Endothelial cell of umbilical vein (primary cell): ENCODE measurements at regions not wholly inside any gene's neighbourhood (a gene's known extent, or its start where the extent isn't known, plus 50 kb on each side); places are given as distances from the start of the nearest gene placed in this dataset.

Experiments used
- BruUV-seq: library from RNA; stranded (reverse); fragments of 400-500 nt; replicated peaks from 2 replicates; lab custom pipeline; 2021; lab: Mats Ljungman, UMichigan
- CTCF ChIA-PET: fragments of 300-600, 350-600 bp; sonication (Branson Sonifier 250); formaldehyde crosslinking; loops from one replicate; lab custom pipeline; 2021; ENCODE audit warnings: antibody characterized with exemption, inconsistent platforms; lab: Charles Lee
- POLR2A ChIA-PET: fragments of 300-600, 350-600 bp; sonication (Branson Sonifier 250); formaldehyde crosslinking; loops from one replicate; lab custom pipeline; 2021; ENCODE audit warnings: antibody characterized with exemption, inconsistent platforms; lab: Charles Lee
- DNase-seq: peaks from one replicate; pipeline ENCODE4 v3.0.0-alpha.2; 2011; ENCODE audit warnings: low read depth, low spot score
- FAIRE-seq: peaks from 2 replicates; lab custom pipeline; 2011; peaks lifted over from hg19 to GRCh38; lab: Jason Lieb, UNC
- H2AFZ ChIP-seq: 2 replicates; pipeline ENCODE4 v1.6.0; 2012; ENCODE audit warnings: low read depth, low read length, control low read depth, inconsistent platforms
- H3K27ac ChIP-seq: 2 replicates; pipeline ENCODE4 v1.5.1; 2011; ENCODE audit warnings: low read depth, mild to moderate bottlenecking, control low read depth, low read length, moderate library complexity; ENCODE audit not compliant: insufficient read depth
- H3K27me3 ChIP-seq, 2 experiments: 2 replicates each; pipeline versions ENCODE4 v1.6.0 to v1.6.1; 2011; ENCODE audit warnings: low read length in 2 of 2, mixed read lengths in 1 of 2; ENCODE audit not compliant: control insufficient read depth in 2 of 2, insufficient read depth in 2 of 2
- H3K36me3 ChIP-seq, 2 experiments: 2 replicates in 1 of 2; 3 replicates in 1 of 2; pipeline ENCODE4 v1.5.1; 2011; ENCODE audit warnings: low read length in 2 of 2, mild to moderate bottlenecking in 1 of 2, moderate library complexity in 1 of 2; ENCODE audit not compliant: control insufficient read depth in 2 of 2, insufficient read depth in 2 of 2; ENCODE audit errors: extremely low read depth in 1 of 2
- H3K4me1 ChIP-seq: 3 replicates; pipeline ENCODE4 v1.5.1; 2011; ENCODE audit warnings: mild to moderate bottlenecking, low read length; ENCODE audit not compliant: control insufficient read depth, insufficient read depth; ENCODE audit errors: extremely low read depth
- H3K4me2 ChIP-seq: 2 replicates; pipeline ENCODE4 v1.6.1; 2011; ENCODE audit warnings: low read length, control low read depth, mixed read lengths; ENCODE audit not compliant: insufficient read depth
- H3K4me3 ChIP-seq, 3 experiments: fragments of 200-600 bp in 1 of 3; sonication (generic), shearing (Covaris generic) in 1 of 3; replicated peaks in 1 of 3; 2 replicates each; pipeline ENCODE4 v1.5.1; 2011 to 2016; ENCODE audit warnings: control low read depth in 3 of 3, low read length in 3 of 3, mild to moderate bottlenecking in 2 of 3, inconsistent platforms in 1 of 3, low read depth in 1 of 3, moderate library complexity in 1 of 3; ENCODE audit not compliant: insufficient read depth in 1 of 3
- H3K79me2 ChIP-seq: 2 replicates; pipeline ENCODE4 v1.6.0; 2012; ENCODE audit warnings: low read length, inconsistent platforms; ENCODE audit not compliant: control insufficient read depth, insufficient read depth
- H3K9ac ChIP-seq: replicated peaks from 2 replicates; pipeline ENCODE3; 2011; ENCODE audit warnings: low read length, control low read depth; ENCODE audit not compliant: insufficient read depth; ENCODE audit errors: extremely low read depth
- H3K9me1 ChIP-seq: replicated peaks from 3 replicates; pipeline ENCODE4 v1.6.0; 2011; ENCODE audit warnings: mild to moderate bottlenecking, low read length; ENCODE audit not compliant: control insufficient read depth, insufficient read depth; ENCODE audit errors: extremely low read depth
- H3K9me3 ChIP-seq: replicated peaks from 2 replicates; pipeline ENCODE4 v1.5.1; 2012; ENCODE audit warnings: low read length, inconsistent platforms; ENCODE audit not compliant: control insufficient read depth, insufficient read depth
- H4K20me1 ChIP-seq: replicated peaks from 2 replicates; pipeline ENCODE3; 2011; ENCODE audit warnings: mild to moderate bottlenecking, low read length; ENCODE audit not compliant: control insufficient read depth, insufficient read depth; ENCODE audit errors: extremely low read depth
- EZH2 ChIP-seq: IDR thresholded peaks from 2 replicates; pipeline ENCODE4 v1.6.1; 2012; ENCODE audit warnings: borderline replicate concordance, low read depth, mild to moderate bottlenecking, moderate library complexity, low read length, inconsistent platforms; ENCODE audit not compliant: severe bottlenecking
- GATA2 ChIP-seq: IDR thresholded peaks from 2 replicates; pipeline ENCODE4 v1.7.0; 2011; ENCODE audit warnings: low read depth, mild to moderate bottlenecking, moderate library complexity, mixed read lengths, low read length; ENCODE audit not compliant: insufficient read length, insufficient read depth
- POLR2A ChIP-seq: IDR thresholded peaks from 2 replicates; pipeline ENCODE4 v1.6.1; 2012; ENCODE audit warnings: low read depth, mild to moderate bottlenecking, control low read depth, low read length
- POLR2AphosphoS5 ChIP-seq: IDR thresholded peaks from 2 replicates; pipeline ENCODE4 v1.6.1; 2012; ENCODE audit warnings: low read depth, mild to moderate bottlenecking, control low read depth, low read length, moderate library complexity; ENCODE audit not compliant: insufficient read depth
- dilution Hi-C: fragments of 300-500 bp; cut with MboI; formaldehyde crosslinking; loops from one replicate; pipeline ENCODE4 v1.15.0; 2019; ENCODE audit warnings: low sequenced_read_pairs; ENCODE audit not compliant: extremely low pct_ligation_motif_present
- intact Hi-C: fragments of 100-400 bp; cut with micrococcal nuclease; formaldehyde crosslinking; loops from one replicate; pipeline ENCODE4 v1.10.0; 2022
- TF ChIP-seq, protein P1 (sequence below), 2 donors: IDR thresholded peaks; 1 replicate in 1 of 2; 2 replicates in 1 of 2; pipeline ENCODE4 v1.5.1; 2011; ENCODE audit warnings: low read length in 2 of 2, mild to moderate bottlenecking in 2 of 2, moderate library complexity in 2 of 2, control low read depth in 1 of 2, inconsistent platforms in 1 of 2, low read depth in 1 of 2; ENCODE audit not compliant: insufficient read depth in 1 of 2; ENCODE audit errors: extremely low read depth in 1 of 2
- TF ChIP-seq, protein P2 (sequence below): IDR thresholded peaks from 2 replicates; pipeline ENCODE4 v1.6.1; 2011; ENCODE audit not compliant: insufficient read depth, insufficient read length

DNA sequence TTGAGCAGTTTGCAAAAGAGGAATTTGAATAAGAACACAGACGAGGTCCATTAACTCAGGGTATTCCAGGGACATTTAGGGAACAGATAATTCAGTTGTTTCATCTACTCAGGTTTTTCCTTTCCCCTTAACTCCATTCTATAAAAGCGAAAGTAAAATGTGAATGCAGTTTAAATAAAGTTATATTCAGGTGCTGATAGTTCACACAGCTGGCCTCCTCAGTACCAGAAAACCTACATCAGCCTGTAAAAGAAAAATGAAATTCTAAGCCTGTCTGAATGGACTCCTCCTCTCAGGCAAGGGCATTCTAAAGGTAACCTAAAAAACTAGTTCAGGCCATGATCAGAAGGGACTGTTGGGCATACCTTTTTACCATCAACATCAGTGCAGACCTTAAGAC, 873.8 kb downstream of the SUCLG1 start:
- TF ChIP-seq POLR2AphosphoS5: no peak
- no peak for TF ChIP-seq POLR2A
- TF ChIP-seq, protein P1, sequence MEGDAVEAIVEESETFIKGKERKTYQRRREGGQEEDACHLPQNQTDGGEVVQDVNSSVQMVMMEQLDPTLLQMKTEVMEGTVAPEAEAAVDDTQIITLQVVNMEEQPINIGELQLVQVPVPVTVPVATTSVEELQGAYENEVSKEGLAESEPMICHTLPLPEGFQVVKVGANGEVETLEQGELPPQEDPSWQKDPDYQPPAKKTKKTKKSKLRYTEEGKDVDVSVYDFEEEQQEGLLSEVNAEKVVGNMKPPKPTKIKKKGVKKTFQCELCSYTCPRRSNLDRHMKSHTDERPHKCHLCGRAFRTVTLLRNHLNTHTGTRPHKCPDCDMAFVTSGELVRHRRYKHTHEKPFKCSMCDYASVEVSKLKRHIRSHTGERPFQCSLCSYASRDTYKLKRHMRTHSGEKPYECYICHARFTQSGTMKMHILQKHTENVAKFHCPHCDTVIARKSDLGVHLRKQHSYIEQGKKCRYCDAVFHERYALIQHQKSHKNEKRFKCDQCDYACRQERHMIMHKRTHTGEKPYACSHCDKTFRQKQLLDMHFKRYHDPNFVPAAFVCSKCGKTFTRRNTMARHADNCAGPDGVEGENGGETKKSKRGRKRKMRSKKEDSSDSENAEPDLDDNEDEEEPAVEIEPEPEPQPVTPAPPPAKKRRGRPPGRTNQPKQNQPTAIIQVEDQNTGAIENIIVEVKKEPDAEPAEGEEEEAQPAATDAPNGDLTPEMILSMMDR (IDR thresholded peaks at IDR 0.05; ENCODE audit: extremely low read depth in 1 of 2, insufficient read depth in 1 of 2, low read depth in 1 of 2, low read length in 2 of 2): no peak
- TF ChIP-seq GATA2: no peak
- no peak for TF ChIP-seq EZH2
- TF ChIP-seq, protein P2, sequence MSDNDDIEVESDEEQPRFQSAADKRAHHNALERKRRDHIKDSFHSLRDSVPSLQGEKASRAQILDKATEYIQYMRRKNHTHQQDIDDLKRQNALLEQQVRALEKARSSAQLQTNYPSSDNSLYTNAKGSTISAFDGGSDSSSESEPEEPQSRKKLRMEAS: no peak
- no peak for FAIRE-seq
- ChIA-PET POLR2A (no interaction called here), CTCF (no interaction called here)
- no peaks in the 10 kb centered on the region for H4K20me1 ChIP-seq
- H2AFZ ChIP-seq: peak overlapping the region; percentile 82
- intact Hi-C loops: no loop called here
- no peaks in the 10 kb centered on the region for H3K4me1 ChIP-seq
- no peaks in the 10 kb centered on the region for H3K9me1 ChIP-seq
- H3K27ac ChIP-seq: no peak overlapping the region
- dilution Hi-C loops: no loop called here
- H3K9ac ChIP-seq: no peak overlapping the region
- H3K27me3 ChIP-seq: no peaks in the 10 kb centered on the region
- H3K4me3 ChIP-seq: peak overlapping the region in 2 of 3 experiments; percentile 8 to 39
- no peaks in the 10 kb centered on the region for H3K9me3 ChIP-seq
- H3K36me3 ChIP-seq: no peaks in the 10 kb centered on the region
- H3K4me2 ChIP-seq: peak overlapping the region; percentile 74
- no peaks in the 10 kb centered on the region for H3K79me2 ChIP-seq
- no TSS peak for BruUV-seq
- peak; percentile 7 for DNase-seq
